Muscle layer of duodenum (tissue), 2 donors: ENCODE measurements at regions not wholly inside any gene's neighbourhood (a gene's known extent, or its start where the extent isn't known, plus 50 kb on each side); places are given as distances from the start of the nearest gene placed in this dataset.

ENCODE experiments used
- H3K27ac ChIP-seq: one replicate; pipeline ENCODE4 v1.7.0; 2013; ENCODE audit warnings: mild to moderate bottlenecking, low read length
- H3K27me3 ChIP-seq: one replicate; pipeline ENCODE4 v1.7.0; 2013; ENCODE audit warnings: low read depth, mild to moderate bottlenecking, control low read depth, low read length
- H3K36me3 ChIP-seq, 2 donors: one replicate each; pipeline ENCODE4 v1.7.0; 2013; ENCODE audit warnings: low read length in 2 of 2, control low read depth in 1 of 2, mild to moderate bottlenecking in 1 of 2; ENCODE audit not compliant: insufficient read depth in 2 of 2, control insufficient read depth in 1 of 2
- H3K4me1 ChIP-seq, 2 donors: one replicate each; pipeline ENCODE4 v1.7.0; 2013; ENCODE audit warnings: low read length in 2 of 2, mild to moderate bottlenecking in 2 of 2, control low read depth in 1 of 2, moderate library complexity in 1 of 2; ENCODE audit not compliant: insufficient read depth in 2 of 2, control insufficient read depth in 1 of 2
- H3K4me3 ChIP-seq, 2 donors: one replicate each; pipeline ENCODE4 v1.7.0; 2013; ENCODE audit warnings: low read length in 2 of 2, low read depth in 1 of 2, mild to moderate bottlenecking in 1 of 2
- H3K9me3 ChIP-seq, 2 donors: one replicate each; pipeline ENCODE4 v1.7.0; 2013; ENCODE audit warnings: low read length in 2 of 2, control low read depth in 1 of 2, mild to moderate bottlenecking in 1 of 2; ENCODE audit not compliant: control insufficient read depth in 1 of 2
- donor health status: healthy.

DNA sequence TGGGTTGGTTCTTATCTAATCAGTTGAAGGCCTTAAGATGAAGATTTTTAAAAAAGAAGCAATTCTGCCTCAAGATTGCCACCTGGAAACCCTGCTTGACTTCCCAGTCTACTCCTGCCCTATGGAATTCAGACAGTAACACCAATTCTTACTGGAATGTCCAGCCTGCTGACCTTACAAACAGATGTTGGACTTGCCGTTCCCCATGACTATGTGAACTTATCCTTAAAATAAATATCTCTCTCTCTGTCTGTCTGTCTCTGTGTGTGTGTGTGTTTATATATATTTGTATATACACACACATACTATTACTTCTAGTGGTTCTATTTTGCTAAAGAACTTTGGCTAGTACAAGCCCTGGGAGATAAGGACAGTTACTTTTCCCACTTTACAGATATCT is 675.3 kb downstream of the SLC4A3 start:
- Histone ChIP-seq H3K4me3 (no peak overlapping the region), H3K36me3 (no peaks in the 10 kb centered on the region), H3K27me3 (no peaks in the 10 kb centered on the region), H3K27ac (no peak overlapping the region), H3K9me3 (no peaks in the 10 kb centered on the region), H3K4me1 (no peaks in the 10 kb centered on the region)

DNA sequence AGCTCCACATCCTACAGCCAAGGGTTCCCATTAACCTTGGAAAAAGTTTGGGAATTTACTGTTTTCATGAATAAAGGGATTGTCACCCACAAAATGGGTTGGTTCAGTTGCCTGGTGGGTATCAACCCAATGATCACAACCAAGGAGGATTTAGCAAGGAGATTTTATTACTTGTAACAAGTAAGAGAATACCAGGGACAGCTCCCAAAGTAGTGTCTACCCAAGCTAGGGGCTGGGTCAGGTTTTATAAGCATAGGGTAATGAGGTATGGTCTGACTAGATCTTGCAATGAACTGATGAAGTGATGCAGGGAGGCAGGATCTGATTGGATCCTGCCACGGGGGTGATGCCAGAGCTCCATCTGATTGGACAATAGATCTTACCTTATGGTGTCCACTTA is 681.8 kb downstream of the SLC4A3 start:
- Histone ChIP-seq H3K36me3 (no peaks in the 10 kb centered on the region), H3K27me3 (no peaks in the 10 kb centered on the region), H3K9me3 (no peaks in the 10 kb centered on the region), H3K4me1 (no peaks in the 10 kb centered on the region), H3K4me3 (no peak overlapping the region), H3K27ac (no peak overlapping the region)

DNA sequence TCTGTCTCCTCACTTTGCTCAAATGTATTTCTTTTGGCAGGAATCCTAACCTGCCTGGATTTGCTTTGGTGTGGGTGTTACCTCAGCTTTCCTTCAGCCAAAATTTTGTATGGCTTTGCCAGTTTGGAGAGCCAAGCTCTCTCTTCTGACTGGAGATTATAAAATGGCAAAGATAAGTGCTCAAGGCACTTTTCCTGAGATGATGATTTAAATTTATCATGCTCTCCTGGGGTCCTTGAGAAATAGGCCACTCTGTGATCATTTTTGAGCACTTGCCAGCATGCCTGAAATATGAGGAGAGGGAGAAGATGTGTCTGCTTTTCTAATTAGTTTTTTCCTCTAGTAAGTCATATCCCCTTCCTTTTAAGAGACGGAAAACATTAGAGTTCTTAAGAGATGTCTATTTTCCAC is 683.0 kb downstream of the SLC4A3 start:
- Histone ChIP-seq H3K27me3 (no peaks in the 10 kb centered on the region), H3K9me3 (no peaks in the 10 kb centered on the region), H3K27ac (no peak overlapping the region), H3K4me3 (no peak overlapping the region), H3K4me1 (no peaks in the 10 kb centered on the region), H3K36me3 (no peaks in the 10 kb centered on the region)

DNA sequence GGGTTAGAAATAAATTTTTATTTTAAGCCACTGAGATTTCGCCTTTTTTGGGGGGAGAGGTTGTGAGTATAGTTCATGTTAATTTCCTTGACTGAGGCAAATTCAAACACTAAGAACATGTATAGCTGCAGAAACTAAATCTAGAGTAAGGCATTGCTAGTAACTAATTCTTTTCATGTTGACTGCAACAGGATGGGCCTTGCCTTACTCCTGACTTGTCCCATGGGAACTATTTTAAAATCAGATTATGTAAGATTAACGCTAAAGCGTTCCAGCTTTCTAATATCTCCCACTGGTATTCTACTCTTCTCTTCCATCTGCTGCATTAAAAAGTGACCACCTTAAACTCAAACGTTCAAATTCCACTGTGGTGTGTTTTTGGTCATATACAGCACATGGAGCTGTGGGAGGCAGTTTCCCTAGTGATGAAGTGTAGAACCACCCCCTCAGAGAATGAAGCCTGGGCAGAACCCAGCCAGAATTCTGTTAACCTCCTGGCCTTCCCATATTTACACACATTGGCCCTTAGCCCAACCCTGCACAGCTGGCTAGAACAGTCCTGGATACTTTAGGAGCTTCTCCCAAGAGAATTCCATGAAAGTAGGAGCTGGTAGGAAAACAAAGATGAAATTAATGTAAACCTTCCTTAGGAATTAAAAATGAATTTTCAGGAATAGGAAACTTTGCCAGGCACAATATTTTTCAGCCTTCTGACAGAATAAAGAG is 687.8 kb downstream of the SLC4A3 start:
- Histone ChIP-seq H3K36me3 (no peaks in the 10 kb centered on the region), H3K9me3 (no peaks in the 10 kb centered on the region), H3K4me3 (no peak overlapping the region), H3K27me3 (no peaks in the 10 kb centered on the region), H3K4me1 (no peaks in the 10 kb centered on the region), H3K27ac (no peak overlapping the region)

DNA sequence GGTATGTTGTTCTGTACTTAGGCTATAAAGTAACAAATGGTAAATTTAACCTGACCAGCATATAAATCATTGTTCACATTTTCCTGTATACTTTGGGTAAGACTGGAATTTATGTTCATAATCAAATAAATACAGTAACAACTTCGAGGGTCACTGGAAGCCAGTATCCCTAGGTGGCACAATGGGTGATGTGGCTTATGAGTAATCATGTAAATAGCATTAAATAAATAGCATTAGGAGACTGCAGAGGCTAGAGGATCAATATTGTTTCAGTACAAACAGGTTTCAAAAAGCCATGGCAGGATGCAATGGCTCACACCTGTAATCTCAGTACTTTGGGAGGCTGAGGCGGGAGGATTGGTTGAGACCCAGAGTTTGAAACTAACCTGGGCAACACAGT is 690.6 kb downstream of the SLC4A3 start:
- Histone ChIP-seq H3K27me3 (no peaks in the 10 kb centered on the region), H3K4me1 (no peaks in the 10 kb centered on the region), H3K27ac (no peak overlapping the region), H3K9me3 (no peaks in the 10 kb centered on the region), H3K4me3 (no peak overlapping the region), H3K36me3 (no peaks in the 10 kb centered on the region)

DNA sequence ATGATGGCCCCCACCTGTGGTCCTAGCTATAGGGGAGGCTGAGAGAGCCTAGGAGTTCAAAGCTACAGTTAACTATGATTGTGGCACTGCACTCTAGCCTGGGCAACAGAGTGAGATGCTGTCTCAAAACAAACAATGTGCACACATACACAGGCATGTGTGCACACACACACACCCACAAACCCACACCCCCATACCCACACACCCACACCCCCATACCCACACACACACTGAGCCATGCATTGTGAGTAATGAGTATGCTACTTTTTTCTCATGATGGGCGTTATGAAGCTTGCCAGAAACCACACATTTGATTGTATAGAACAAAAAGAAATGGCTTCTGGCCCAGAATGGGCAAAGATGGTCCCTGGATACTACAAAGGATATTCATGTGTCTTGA is 691.1 kb downstream of the SLC4A3 start:
- H3K27ac ChIP-seq = no peak overlapping the region
- H3K27me3 ChIP-seq = no peaks in the 10 kb centered on the region
- H3K4me1 ChIP-seq = no peaks in the 10 kb centered on the region
- H3K36me3 ChIP-seq = no peaks in the 10 kb centered on the region
- no peaks in the 10 kb centered on the region for H3K9me3 ChIP-seq
- H3K4me3 ChIP-seq = no peak overlapping the region

DNA sequence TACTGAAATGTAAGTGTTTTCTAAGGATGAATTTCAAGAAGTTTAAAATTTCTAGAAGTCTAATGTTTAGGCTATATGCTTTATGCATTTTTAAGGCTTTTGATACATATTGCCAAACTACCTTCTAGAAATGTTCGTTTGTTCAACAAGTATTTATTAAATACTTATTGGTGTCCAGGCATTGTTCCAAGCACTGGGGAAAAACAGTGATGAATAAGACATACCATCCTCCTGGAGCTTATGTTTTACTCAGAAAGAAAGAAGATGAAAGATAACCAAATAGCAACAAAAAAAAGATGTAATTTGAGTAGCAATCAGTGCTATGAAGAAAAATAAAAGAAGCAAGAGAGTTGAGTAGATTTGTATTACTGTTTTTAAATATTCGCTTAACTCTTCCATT is 692.9 kb downstream of the SLC4A3 start:
- Histone ChIP-seq H3K9me3 (no peaks in the 10 kb centered on the region), H3K27me3 (no peaks in the 10 kb centered on the region), H3K4me1 (no peaks in the 10 kb centered on the region), H3K36me3 (no peaks in the 10 kb centered on the region), H3K4me3 (no peak overlapping the region), H3K27ac (no peak overlapping the region)

DNA sequence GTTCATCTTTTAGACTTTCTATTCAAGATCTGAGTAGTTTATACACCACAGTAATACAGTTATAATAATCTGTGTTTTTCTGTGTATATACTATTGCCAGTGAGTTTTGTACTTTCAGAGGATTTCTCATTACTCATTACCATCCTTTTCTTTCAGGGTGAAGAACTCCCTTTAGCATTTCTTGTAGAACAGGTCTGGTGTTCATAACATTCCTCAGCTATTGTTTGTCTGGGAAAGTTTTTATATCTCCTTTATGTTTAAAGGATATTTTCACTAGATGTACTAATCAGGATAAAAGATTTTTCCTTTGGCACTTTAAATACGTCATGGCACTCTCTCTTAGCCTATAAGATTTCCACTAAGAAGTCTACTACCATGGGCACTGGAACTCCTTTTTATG is 705.5 kb downstream of the SLC4A3 start:
- Histone ChIP-seq H3K36me3 (no peaks in the 10 kb centered on the region), H3K4me3 (no peak overlapping the region), H3K27ac (no peak overlapping the region), H3K27me3 (no peaks in the 10 kb centered on the region), H3K4me1 (no peaks in the 10 kb centered on the region), H3K9me3 (no peaks in the 10 kb centered on the region)

DNA sequence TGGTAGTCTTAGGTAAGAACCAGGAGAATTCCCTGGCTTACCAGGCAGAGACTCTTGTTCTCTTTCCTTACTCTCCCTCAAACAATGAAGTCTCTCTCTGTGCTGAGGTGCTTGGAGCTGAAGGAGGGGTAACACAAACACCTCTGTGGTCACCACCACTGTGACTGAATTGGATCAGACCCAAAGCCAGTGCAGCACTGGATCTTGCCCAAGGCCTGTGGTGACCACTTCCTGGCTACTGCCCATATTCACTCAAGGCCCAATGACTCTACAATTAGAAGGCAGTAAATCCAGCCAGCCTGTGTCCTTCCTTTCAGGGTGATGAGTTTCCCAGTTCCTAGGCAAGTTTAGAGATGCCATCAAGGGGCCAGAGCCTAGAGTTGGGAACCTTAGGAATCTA is 706.8 kb downstream of the SLC4A3 start:
- Histone ChIP-seq H3K36me3 (no peaks in the 10 kb centered on the region), H3K4me1 (no peaks in the 10 kb centered on the region), H3K27me3 (no peaks in the 10 kb centered on the region), H3K4me3 (no peak overlapping the region), H3K27ac (no peak overlapping the region), H3K9me3 (no peaks in the 10 kb centered on the region)

DNA sequence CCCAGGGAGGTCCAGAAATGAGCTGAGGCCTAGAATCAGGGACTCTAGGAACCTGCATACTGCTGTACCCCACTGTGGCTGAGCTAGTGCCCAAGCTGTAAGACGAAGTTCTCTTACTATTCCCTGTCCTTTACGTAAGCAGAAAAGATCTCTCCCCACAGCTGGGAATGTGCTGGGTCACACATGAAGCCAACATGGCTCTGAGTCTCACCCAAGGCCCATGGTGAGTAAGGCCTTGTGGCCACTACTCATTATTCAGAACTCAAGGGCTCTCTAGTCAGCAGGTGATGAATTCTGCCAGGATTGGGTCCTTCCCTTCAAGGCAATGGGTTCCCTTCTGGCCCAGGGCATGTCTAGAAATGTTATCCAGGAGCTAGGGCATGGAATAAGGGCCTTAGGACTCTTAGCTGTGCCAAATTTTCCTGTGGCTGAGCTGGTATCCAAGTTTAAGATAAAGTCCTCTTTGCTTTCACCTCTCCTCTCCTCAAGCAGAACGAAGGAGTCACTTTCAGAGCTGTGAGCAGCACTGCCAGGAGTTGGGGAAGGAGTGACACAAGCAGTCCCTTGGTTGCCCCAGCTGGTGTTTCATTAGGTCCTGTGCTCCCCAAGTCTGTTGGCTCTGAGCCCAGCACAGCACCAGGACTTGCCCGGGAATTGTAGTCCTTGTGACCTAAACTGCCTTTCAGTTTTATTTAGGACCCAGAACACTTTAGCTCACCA is 707.6 kb downstream of the SLC4A3 start:
- Histone ChIP-seq H3K27me3 (no peaks in the 10 kb centered on the region), H3K9me3 (no peaks in the 10 kb centered on the region), H3K36me3 (no peaks in the 10 kb centered on the region), H3K27ac (no peak overlapping the region), H3K4me1 (no peaks in the 10 kb centered on the region), H3K4me3 (no peak overlapping the region)

DNA sequence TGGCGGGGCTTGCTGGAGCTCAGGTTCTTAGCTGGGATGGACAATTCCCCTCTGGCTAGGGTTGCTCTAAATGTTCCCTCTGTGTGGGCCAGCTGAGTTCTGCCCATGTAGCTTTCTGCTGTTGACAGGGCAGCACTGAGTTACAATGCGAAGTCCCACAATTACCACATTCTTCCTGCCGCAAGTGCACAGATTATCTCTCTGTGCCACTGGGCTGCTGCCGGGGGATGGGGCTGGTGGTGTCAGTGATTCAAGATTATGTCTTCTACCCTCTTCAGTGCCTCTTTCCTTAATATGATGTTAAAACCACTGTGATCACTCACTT is 708.1 kb downstream of the SLC4A3 start:
- no peak overlapping the region for H3K4me3 ChIP-seq
- no peaks in the 10 kb centered on the region for H3K27me3 ChIP-seq
- no peak overlapping the region for H3K27ac ChIP-seq
- no peaks in the 10 kb centered on the region for H3K36me3 ChIP-seq
- no peaks in the 10 kb centered on the region for H3K4me1 ChIP-seq
- H3K9me3 ChIP-seq = no peaks in the 10 kb centered on the region

DNA sequence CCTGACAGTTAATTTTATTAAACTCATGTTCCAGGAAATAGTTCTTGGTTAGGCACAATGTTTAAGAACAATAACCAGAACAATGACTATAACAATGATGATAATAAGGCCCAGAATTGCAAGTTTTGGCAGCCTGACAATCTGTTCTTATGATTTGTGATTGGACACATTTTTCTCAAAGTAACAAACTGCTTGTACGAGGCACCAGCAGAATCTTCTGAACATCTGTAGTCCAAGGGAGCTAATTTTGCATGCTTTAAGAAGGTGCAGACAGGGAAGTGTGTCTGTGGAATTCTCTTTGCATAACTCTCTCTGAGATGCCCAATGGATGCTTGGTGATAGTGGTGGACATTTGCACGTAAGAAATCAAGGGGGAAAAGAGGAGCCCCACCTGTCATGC is 709.3 kb downstream of the SLC4A3 start:
- H3K9me3 ChIP-seq = no peaks in the 10 kb centered on the region
- H3K27me3 ChIP-seq = no peaks in the 10 kb centered on the region

More for the DNA sequence above, 709.3 kb downstream of the SLC4A3 start:
- H3K36me3 ChIP-seq = no peaks in the 10 kb centered on the region
- H3K4me3 ChIP-seq = no peak overlapping the region
- H3K27ac ChIP-seq = no peak overlapping the region
- H3K4me1 ChIP-seq = no peaks in the 10 kb centered on the region
